GM12878 (cell line): ENCODE measurements at regions not wholly inside any gene's neighbourhood (a gene's known extent, or its start where the extent isn't known, plus 50 kb on each side); places are given as distances from the start of the nearest gene placed in this dataset.

Experiments
- ATAC-seq: fragments of 200-7000 bp; cut with Tn5 transposase; 3 replicates; pipeline ENCODE4 v1.9.1; 2020; ENCODE audit warnings: mild to moderate bottlenecking, moderate library complexity
- BruUV-seq: library from RNA; stranded (reverse); fragments of 400-500 nt; replicated peaks from 2 replicates; lab custom pipeline; 2021; lab: Mats Ljungman, UMichigan
- CTCF ChIA-PET: fragments of 300-600 bp; sonication (Branson Sonifier 250); formaldehyde crosslinking; extraction: SDS; loops from one replicate; lab custom pipeline; 2021; ENCODE audit warnings: inconsistent platforms; lab: Yijun Ruan, JAX
- POLR2A ChIA-PET: fragments of 350-600 bp; formaldehyde crosslinking; extraction: SDS; loops from one replicate; lab custom pipeline; 2021; ENCODE audit warnings: inconsistent platforms; lab: Charles Lee
- RAD21 ChIA-PET: fragments of 300-600 bp; sonication (Branson Sonifier 250); formaldehyde crosslinking; loops from one replicate; lab custom pipeline; 2023; ENCODE audit warnings: antibody characterized with exemption; ENCODE audit not compliant: unreplicated experiment; lab: Charles Lee
- SMC1A ChIA-PET: fragments of 300-600 bp; sonication (Branson Sonifier 250); formaldehyde crosslinking; loops from one replicate; lab custom pipeline; 2023; ENCODE audit not compliant: unreplicated experiment, uncharacterized antibody; lab: Charles Lee
- DNase-seq: peaks from one replicate; pipeline ENCODE4 v3.0.0-alpha.2; 2011; ENCODE audit warnings: low read depth, low spot score
- FAIRE-seq: peaks from 3 replicates; lab custom pipeline; 2011; peaks lifted over from hg19 to GRCh38; lab: Jason Lieb, UNC
- H2AFZ ChIP-seq: 2 replicates; pipeline ENCODE4 v1.6.0; 2011; ENCODE audit warnings: low read depth, low read length, control low read depth; ENCODE audit not compliant: control insufficient read depth
- H3K27ac ChIP-seq: 2 replicates; pipeline ENCODE4 v1.5.1; 2011; ENCODE audit warnings: control low read depth; ENCODE audit not compliant: control insufficient read depth, insufficient read depth
- H3K27me3 ChIP-seq, 2 experiments: replicated peaks in 1 of 2; 2 replicates each; pipeline versions ENCODE4 v1.6.0 to v1.6.1; 2011; ENCODE audit warnings: low read length in 1 of 2; ENCODE audit not compliant: control insufficient read depth in 2 of 2, insufficient read depth in 2 of 2
- H3K36me3 ChIP-seq, 2 experiments: 2 replicates each; pipeline ENCODE4 v1.5.1; 2011; ENCODE audit warnings: low read length in 1 of 2; ENCODE audit not compliant: control insufficient read depth in 2 of 2, insufficient read depth in 2 of 2
- H3K4me1 ChIP-seq: 2 replicates; pipeline ENCODE4 v1.6.1; 2011; ENCODE audit warnings: mild to moderate bottlenecking, low read length, moderate library complexity, mixed read lengths; ENCODE audit not compliant: control insufficient read depth, insufficient read depth
- H3K4me2 ChIP-seq: 2 replicates; pipeline ENCODE4 v1.6.0; 2011; ENCODE audit warnings: control low read depth; ENCODE audit not compliant: control insufficient read depth, insufficient read depth
- H3K4me3 ChIP-seq: fragments of 200-600 bp; sonication (generic); 2 replicates; pipeline ENCODE4 v1.5.1; 2016
- H3K79me2 ChIP-seq: 2 replicates; pipeline ENCODE4 v1.6.0; 2011; ENCODE audit warnings: low read length; ENCODE audit not compliant: control insufficient read depth, insufficient read depth
- H3K9ac ChIP-seq: 2 replicates; pipeline ENCODE4 v1.8.0; 2011; ENCODE audit warnings: low read length, control low read depth, mixed read lengths; ENCODE audit not compliant: control insufficient read depth, insufficient read depth
- H3K9me3 ChIP-seq: replicated peaks from 3 replicates; pipeline ENCODE4 v1.5.1; 2011; ENCODE audit warnings: mild to moderate bottlenecking, low read length; ENCODE audit not compliant: control insufficient read depth, insufficient read depth
- H4K20me1 ChIP-seq: 2 replicates; pipeline ENCODE4 v1.6.0; 2011; ENCODE audit not compliant: control insufficient read depth, insufficient read depth
- BACH1 ChIP-seq: fragments of 450-650 bp; IDR thresholded peaks from 2 replicates; pipeline ENCODE4 v1.6.1; 2017; ENCODE audit warnings: mild to moderate bottlenecking, borderline replicate concordance
- BRCA1 ChIP-seq: IDR thresholded peaks from 2 replicates; pipeline ENCODE4 v1.6.1; 2011; ENCODE audit warnings: low read depth, low read length, improper control_type of control experiment
- MTA2 ChIP-seq: fragments of 450-650 bp; IDR thresholded peaks from 2 replicates; pipeline ENCODE4 v1.6.1; 2016; ENCODE audit warnings: low read depth, mild to moderate bottlenecking, moderate library complexity
- PML ChIP-seq: IDR thresholded peaks from 2 replicates; pipeline ENCODE4 v1.6.1; 2012; ENCODE audit warnings: low read length, inconsistent platforms
- TCF3 ChIP-seq: IDR thresholded peaks from 2 replicates; pipeline ENCODE4 v1.6.1; 2012; ENCODE audit warnings: low read depth, mild to moderate bottlenecking, low read length, borderline replicate concordance; ENCODE audit not compliant: insufficient read depth
- WGBS: methylation state at CpG from one replicate; pipeline ENCODE4 v1.1.6; 2016; ENCODE audit warnings: low lambda C conversion rate; ENCODE audit not compliant: insufficient replicate concordance, insufficient coverage; ENCODE audit errors: missing lambda C conversion rate; 5-methylcytosine and 5-hydroxymethylcytosine counted together
- in situ Hi-C: fragments of 300-500 bp; cut with MboI; formaldehyde crosslinking; loops from 9 replicates; pipeline ENCODE4 v1.14.3; 2018; ENCODE audit warnings: mixed read lengths
- intact Hi-C: fragments of 100-400 bp; cut with micrococcal nuclease; formaldehyde crosslinking; loops from one replicate; pipeline ENCODE4 v1.14.2; 2022; ENCODE audit not compliant: unreplicated experiment
- TF ChIP-seq, protein P1 (sequence below): fragments of 450-650 bp; IDR thresholded peaks from 2 replicates; pipeline ENCODE4 v1.6.1; 2017; ENCODE audit warnings: mild to moderate bottlenecking, low read depth, inconsistent platforms; ENCODE audit not compliant: poor library complexity, severe bottlenecking
- TF ChIP-seq, protein P2 (sequence below): IDR thresholded peaks from 2 replicates; pipeline ENCODE4 v1.6.1; 2012; ENCODE audit warnings: low read depth, low read length, improper control_type of control experiment

DNA sequence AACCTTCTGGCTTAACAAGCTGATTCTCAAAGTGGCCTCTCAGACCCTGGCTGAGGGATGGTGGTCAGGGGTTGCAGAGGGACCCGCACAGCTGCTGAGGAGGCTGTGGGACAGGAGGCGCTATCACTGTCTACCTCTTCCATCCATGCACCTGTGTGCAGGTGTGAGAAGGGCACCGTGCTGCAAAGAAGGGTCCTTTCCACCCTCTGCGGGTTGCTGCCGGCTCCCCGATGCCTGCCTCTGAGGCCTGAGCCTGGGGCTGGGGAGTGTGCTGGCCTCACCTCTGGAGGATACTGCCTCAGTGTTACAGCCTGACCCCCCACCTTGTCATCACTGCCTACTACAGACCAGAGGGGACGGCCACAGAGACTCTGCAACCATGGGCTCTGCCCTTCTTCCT lies 66.1 kb upstream of the B3GAT1 start:
- 53% methylated on average over 7 of the region's 7 CpGs for WGBS
- H3K9ac ChIP-seq, result no peak overlapping the region
- no peak overlapping the region for H2AFZ ChIP-seq
- DNase-seq (no peak), ATAC-seq (no peak), FAIRE-seq (no peak)
- ChIA-PET POLR2A (no interaction called here), CTCF (no interaction called here), RAD21 (no interaction called here), SMC1A (no interaction called here)
- no peaks in the 10 kb centered on the region for H4K20me1 ChIP-seq
- intact Hi-C loops (no loop called here), in situ Hi-C loops (no loop called here)
- no peak overlapping the region for H3K27ac ChIP-seq
- H3K36me3 ChIP-seq, result no peaks in the 10 kb centered on the region
- no peaks in the 10 kb centered on the region; a peak in 2 of 4 replicates for H3K27me3 ChIP-seq
- H3K9me3 ChIP-seq, result no peaks in the 10 kb centered on the region
- no peaks in the 10 kb centered on the region for H3K4me1 ChIP-seq
- H3K4me2 ChIP-seq, result no peak overlapping the region
- no TSS peak for BruUV-seq
- TF ChIP-seq, protein P1, sequence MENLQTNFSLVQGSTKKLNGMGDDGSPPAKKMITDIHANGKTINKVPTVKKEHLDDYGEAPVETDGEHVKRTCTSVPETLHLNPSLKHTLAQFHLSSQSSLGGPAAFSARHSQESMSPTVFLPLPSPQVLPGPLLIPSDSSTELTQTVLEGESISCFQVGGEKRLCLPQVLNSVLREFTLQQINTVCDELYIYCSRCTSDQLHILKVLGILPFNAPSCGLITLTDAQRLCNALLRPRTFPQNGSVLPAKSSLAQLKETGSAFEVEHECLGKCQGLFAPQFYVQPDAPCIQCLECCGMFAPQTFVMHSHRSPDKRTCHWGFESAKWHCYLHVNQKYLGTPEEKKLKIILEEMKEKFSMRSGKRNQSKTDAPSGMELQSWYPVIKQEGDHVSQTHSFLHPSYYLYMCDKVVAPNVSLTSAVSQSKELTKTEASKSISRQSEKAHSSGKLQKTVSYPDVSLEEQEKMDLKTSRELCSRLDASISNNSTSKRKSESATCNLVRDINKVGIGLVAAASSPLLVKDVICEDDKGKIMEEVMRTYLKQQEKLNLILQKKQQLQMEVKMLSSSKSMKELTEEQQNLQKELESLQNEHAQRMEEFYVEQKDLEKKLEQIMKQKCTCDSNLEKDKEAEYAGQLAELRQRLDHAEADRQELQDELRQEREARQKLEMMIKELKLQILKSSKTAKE, result no peak
- TF ChIP-seq, protein P2, sequence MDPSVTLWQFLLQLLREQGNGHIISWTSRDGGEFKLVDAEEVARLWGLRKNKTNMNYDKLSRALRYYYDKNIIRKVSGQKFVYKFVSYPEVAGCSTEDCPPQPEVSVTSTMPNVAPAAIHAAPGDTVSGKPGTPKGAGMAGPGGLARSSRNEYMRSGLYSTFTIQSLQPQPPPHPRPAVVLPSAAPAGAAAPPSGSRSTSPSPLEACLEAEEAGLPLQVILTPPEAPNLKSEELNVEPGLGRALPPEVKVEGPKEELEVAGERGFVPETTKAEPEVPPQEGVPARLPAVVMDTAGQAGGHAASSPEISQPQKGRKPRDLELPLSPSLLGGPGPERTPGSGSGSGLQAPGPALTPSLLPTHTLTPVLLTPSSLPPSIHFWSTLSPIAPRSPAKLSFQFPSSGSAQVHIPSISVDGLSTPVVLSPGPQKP, result no peak
- TF ChIP-seq BRCA1 (no peak), BACH1 (no peak), MTA2 (no peak), TCF3 (no peak), PML (no peak)
- H3K79me2 ChIP-seq, result no peaks in the 10 kb centered on the region
- H3K4me3 ChIP-seq, result no peak overlapping the region
